ENCODE measurements at regions not wholly inside any gene's neighbourhood (a gene's known extent, or its start where the extent isn't known, plus 50 kb on each side); places are given as distances from the start of the nearest gene placed in this dataset.

GRCh38 chr22:49049691-49050090, 778.0 kb downstream of the BRD1 start:
- Histone ChIP-seq H3K27me3 (ENCODE audit: control insufficient read depth, insufficient read depth, low read length) (no peaks in the 10 kb centered on the region), H3K36me3 (ENCODE audit: control insufficient read depth, insufficient read depth, low read length) (no peaks in the 10 kb centered on the region), H3K4me3 (ENCODE audit: low read depth, low read length) (no peak overlapping the region)
- ChIA-PET POLR2A (no interaction called here), CTCF (no interaction called here)
- TF ChIP-seq, protein P1, sequence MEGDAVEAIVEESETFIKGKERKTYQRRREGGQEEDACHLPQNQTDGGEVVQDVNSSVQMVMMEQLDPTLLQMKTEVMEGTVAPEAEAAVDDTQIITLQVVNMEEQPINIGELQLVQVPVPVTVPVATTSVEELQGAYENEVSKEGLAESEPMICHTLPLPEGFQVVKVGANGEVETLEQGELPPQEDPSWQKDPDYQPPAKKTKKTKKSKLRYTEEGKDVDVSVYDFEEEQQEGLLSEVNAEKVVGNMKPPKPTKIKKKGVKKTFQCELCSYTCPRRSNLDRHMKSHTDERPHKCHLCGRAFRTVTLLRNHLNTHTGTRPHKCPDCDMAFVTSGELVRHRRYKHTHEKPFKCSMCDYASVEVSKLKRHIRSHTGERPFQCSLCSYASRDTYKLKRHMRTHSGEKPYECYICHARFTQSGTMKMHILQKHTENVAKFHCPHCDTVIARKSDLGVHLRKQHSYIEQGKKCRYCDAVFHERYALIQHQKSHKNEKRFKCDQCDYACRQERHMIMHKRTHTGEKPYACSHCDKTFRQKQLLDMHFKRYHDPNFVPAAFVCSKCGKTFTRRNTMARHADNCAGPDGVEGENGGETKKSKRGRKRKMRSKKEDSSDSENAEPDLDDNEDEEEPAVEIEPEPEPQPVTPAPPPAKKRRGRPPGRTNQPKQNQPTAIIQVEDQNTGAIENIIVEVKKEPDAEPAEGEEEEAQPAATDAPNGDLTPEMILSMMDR (IDR thresholded peaks at IDR 0.05; ENCODE audit: insufficient read depth, low read depth, low read length): no peak
- DNase-seq (ENCODE audit: low read depth): no peak

DNA sequence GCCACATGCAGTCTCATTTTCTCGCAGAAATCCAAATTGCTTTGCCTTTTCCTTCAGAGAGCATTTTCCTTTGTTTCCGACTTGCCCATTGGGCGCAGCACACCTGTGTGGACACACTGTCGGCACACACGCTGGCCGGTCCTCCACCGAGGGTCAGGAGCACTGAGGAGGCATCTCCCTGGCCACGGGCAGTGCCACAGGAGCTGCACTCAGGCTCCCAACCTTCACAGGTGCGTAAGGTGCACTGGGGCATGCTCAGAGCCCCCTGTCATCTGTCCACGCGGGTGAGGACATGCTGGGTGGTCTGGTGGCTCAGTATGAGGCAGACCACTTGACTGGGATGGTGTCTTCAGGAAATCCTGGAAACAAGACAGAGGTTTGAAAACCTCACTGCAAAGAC, 779.1 kb downstream of the BRD1 start:
- POLR2A ChIA-PET: no interaction called here
- no peak for DNase-seq (ENCODE audit: low read depth)
- CTCF ChIA-PET: no interaction called here
- TF ChIP-seq, protein P1 (IDR thresholded peaks at IDR 0.05; ENCODE audit: insufficient read depth, low read depth, low read length): no peak
- H3K4me3 ChIP-seq (ENCODE audit: low read depth, low read length): no peak overlapping the region
- no peaks in the 10 kb centered on the region for H3K36me3 ChIP-seq (ENCODE audit: control insufficient read depth, insufficient read depth, low read length)
- H3K27me3 ChIP-seq (ENCODE audit: control insufficient read depth, insufficient read depth, low read length): no peaks in the 10 kb centered on the region

- Histone ChIP-seq H3K27me3 (ENCODE audit: control insufficient read depth, insufficient read depth, low read length) (no peaks in the 10 kb centered on the region), H3K36me3 (ENCODE audit: control insufficient read depth, insufficient read depth, low read length) (no peaks in the 10 kb centered on the region), H3K4me3 (ENCODE audit: low read depth, low read length) (no peak overlapping the region)
- CTCF ChIA-PET: interaction anchor here (0.6 kb wide), 1 partner anchor 375 kb away, joined by 3 read pairs; no protein-coding TSS in a partner anchor
- no peak for DNase-seq (ENCODE audit: low read depth)
- TF ChIP-seq, protein P1 (IDR thresholded peaks at IDR 0.05; ENCODE audit: insufficient read depth, low read depth, low read length): no peak
- POLR2A ChIA-PET: no interaction called here
Measured at GRCh38 chr22:49047447-49047846, 780.2 kb downstream of the BRD1 start.

DNA sequence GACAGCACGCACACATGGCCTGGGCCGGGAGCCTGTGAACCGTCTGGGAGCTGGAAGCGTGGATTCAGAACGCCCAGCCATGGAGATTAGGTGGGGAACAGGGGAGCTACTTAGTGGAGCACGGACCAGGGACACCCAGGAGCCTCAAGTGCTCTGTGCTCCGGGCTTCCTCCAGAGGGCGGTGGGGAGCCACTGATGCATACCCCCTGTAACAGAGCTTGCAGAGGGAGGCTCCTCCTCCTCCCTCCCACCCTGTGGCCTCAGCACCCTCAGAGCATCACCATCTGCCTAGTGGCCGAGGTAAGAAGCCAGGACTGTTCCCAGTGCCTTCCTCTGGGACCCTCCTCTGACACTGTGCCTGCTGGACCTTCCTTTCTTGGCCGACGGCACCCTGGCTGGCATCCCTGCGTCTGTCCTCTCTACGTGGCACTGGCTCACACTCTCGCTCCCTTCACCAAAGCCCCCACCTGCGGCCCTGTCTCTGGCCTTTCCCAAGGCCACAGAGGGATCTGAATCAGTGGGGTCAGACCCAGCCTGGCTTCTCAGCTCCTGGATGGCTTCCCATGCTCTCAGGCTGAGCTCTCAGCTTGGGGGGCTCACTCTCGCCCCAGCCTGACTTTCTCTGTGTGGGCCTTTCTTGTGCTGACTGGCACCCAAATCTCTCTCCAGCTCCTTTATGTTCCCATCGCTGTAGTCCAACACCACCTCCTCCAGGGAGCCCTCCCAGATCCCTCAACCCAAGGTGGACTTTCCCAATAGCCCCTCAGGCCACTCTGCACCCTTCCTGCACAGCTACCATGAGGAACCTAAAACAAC, 780.9 kb downstream of the BRD1 start:
- POLR2A ChIA-PET: no interaction called here
- CTCF ChIA-PET: no interaction called here

DNA sequence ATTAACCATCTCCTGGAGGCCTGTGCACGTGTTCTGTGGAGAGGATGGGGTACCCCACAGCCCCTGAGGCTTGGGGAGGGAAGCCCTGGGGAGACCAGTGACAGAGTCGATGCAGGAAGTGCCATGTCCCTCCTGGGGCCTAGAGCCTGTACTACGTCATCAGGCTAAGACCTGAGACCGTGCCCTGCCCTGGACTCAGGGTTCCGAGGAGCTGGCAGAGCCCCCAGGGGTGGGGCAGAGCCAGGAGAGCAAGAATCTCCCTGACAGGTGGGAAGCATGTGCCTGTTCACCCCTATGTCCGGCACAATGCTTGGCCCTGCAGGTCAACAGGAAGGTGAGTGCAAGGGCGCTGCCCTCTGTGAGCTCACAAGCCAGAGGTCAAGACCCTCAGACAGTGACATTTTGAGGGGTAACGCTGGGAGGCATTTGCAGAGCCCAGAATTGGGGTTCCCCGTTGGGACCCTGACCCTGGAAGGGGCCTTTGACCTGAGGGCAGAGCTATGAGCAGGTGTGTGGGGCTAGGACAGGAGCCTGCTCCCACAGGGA, 781.6 kb downstream of the BRD1 start:
- POLR2A ChIA-PET: no interaction called here
- DNase-seq (ENCODE audit: low read depth): no peak
- CTCF ChIA-PET: no interaction called here
- Histone ChIP-seq H3K4me3 (ENCODE audit: low read depth, low read length) (no peak overlapping the region), H3K27me3 (ENCODE audit: control insufficient read depth, insufficient read depth, low read length) (no peaks in the 10 kb centered on the region), H3K36me3 (ENCODE audit: control insufficient read depth, insufficient read depth, low read length) (no peaks in the 10 kb centered on the region)
- TF ChIP-seq, protein P1 (IDR thresholded peaks at IDR 0.05; ENCODE audit: insufficient read depth, low read depth, low read length): no peak

More for the DNA sequence above, 780.9 kb downstream of the BRD1 start:
- H3K27me3 ChIP-seq (ENCODE audit: control insufficient read depth, insufficient read depth, low read length): no peaks in the 10 kb centered on the region
- H3K4me3 ChIP-seq (ENCODE audit: low read depth, low read length): no peak overlapping the region
- H3K36me3 ChIP-seq (ENCODE audit: control insufficient read depth, insufficient read depth, low read length): no peaks in the 10 kb centered on the region
- DNase-seq (ENCODE audit: low read depth): no peak
- TF ChIP-seq, protein P1 (IDR thresholded peaks at IDR 0.05; ENCODE audit: insufficient read depth, low read depth, low read length): no peak

All from BJ (cell line).